Kidney (tissue), 13 donors: ENCODE measurements at regions not wholly inside any gene's neighbourhood (a gene's known extent, or its start where the extent isn't known, plus 50 kb on each side); places are given as distances from the start of the nearest gene placed in this dataset.
"Not testable (repeated sequence)": the region's sequence is repeated elsewhere in the genome, so short reads cannot be mapped to it uniquely, and the experiment has no call there.

Experiments
- DNase-seq, 5 donors: peaks; one replicate each; pipeline ENCODE4 v3.0.0-alpha.2; 2013 to 2020
- FAIRE-seq: peaks from 2 replicates; lab custom pipeline; 2012; peaks lifted over from hg19 to GRCh38; lab: Jason Lieb, UNC
- H3K27ac ChIP-seq, 2 donors: one replicate each; pipeline ENCODE4 v1.7.0; 2013; ENCODE audit warnings: low read depth in 2 of 2, low read length in 2 of 2, inconsistent platforms in 1 of 2
- H3K27me3 ChIP-seq: one replicate; pipeline ENCODE4 v1.7.1; 2013; ENCODE audit warnings: low read length, inconsistent platforms; ENCODE audit not compliant: control insufficient read depth, insufficient read depth
- H3K36me3 ChIP-seq, 3 donors: one replicate each; pipeline versions ENCODE4 v1.7.0 to v1.7.1; 2013; ENCODE audit warnings: low read length in 3 of 3, control low read depth in 1 of 3, inconsistent platforms in 1 of 3; ENCODE audit not compliant: insufficient read depth in 3 of 3, control insufficient read depth in 2 of 3
- H3K4me1 ChIP-seq, 3 donors: one replicate each; pipeline versions ENCODE4 v1.7.0 to v1.7.1; 2013; ENCODE audit warnings: low read length in 3 of 3, inconsistent platforms in 1 of 3, low read depth in 1 of 3; ENCODE audit not compliant: control insufficient read depth in 2 of 3, insufficient read depth in 2 of 3
- H3K4me3 ChIP-seq, 3 donors: one replicate each; pipeline versions ENCODE4 v1.7.0 to v1.8.1; 2013; ENCODE audit warnings: low read length in 3 of 3, control low read depth in 1 of 3, inconsistent platforms in 1 of 3
- H3K9ac ChIP-seq, 3 donors: one replicate each; pipeline versions ENCODE4 v1.7.0 to v1.7.1; 2013; ENCODE audit warnings: low read length in 3 of 3, control low read depth in 1 of 3, inconsistent platforms in 1 of 3
- H3K9me3 ChIP-seq, 3 donors: one replicate each; pipeline versions ENCODE4 v1.7.0 to v1.7.1; 2013; ENCODE audit warnings: low read length in 3 of 3, control low read depth in 1 of 3, inconsistent platforms in 1 of 3; ENCODE audit not compliant: control insufficient read depth in 2 of 3, insufficient read depth in 1 of 3
- CTCF ChIP-seq: IDR thresholded peaks from 3 replicates; pipeline ENCODE4 v1.5.1; 2012; ENCODE audit warnings: mild to moderate bottlenecking, moderate library complexity, borderline replicate concordance; ENCODE audit not compliant: insufficient read depth; ENCODE audit errors: extremely low read depth
- intact Hi-C: fragments of 100-400 bp; cut with DNase I; formaldehyde crosslinking; loops from one replicate; pipeline ENCODE4 v1.11.1; 2022
- donor health status: control.
- donor health status: control.
- donor health status: control.
- donor health status: control.
- donor health status: control.
- donor health status: DM: yes; HTN: yes; CAD: no.
- donor health status: Normal renal cell carcinoma (clear cell type).

DNA sequence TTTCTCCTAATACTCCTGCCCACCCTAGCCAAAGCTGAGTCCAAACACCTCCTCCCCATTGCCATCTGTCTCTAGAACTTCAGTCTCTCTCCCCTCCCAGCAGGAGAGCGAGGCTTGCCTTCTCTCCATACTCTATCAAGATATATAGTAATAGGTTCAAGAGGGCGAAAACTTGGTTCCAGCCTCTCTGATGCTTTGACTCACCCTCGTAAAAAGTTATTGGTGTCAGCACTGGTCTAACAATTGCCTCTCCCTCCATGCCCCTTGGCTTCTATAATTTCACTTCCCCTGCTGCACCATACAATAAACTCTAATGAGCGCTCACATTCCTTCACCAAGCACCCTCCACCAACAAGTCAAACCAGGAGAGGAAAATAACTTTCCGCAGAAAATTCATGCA lies 797.3 kb downstream of the BCL11A start:
- intact Hi-C loops: no loop called here
- H3K4me3 ChIP-seq: no peak overlapping the region
- FAIRE-seq (no peak), DNase-seq (peak in 3 of 5 donors; percentile 60 to 78 (median 64))
- H3K9ac ChIP-seq: no peak overlapping the region
- H3K4me1 ChIP-seq: no peaks in the 10 kb centered on the region
- no peak for TF ChIP-seq CTCF
- no peaks in the 10 kb centered on the region for H3K36me3 ChIP-seq
- no peaks in the 10 kb centered on the region for H3K27me3 ChIP-seq
- H3K9me3 ChIP-seq: no peaks in the 10 kb centered on the region
- H3K27ac ChIP-seq: no peak overlapping the region

GRCh38 chr2:59754011-59754735 lies 799.3 kb downstream of the BCL11A start:
- H3K4me1 ChIP-seq: no peaks in the 10 kb centered on the region
- no peaks in the 10 kb centered on the region for H3K9me3 ChIP-seq
- H3K9ac ChIP-seq: no peak overlapping the region
- intact Hi-C loops: no loop called here
- H3K27ac ChIP-seq: no peak overlapping the region
- DNase-seq (peak in 1 of 5 donors; percentile 11), FAIRE-seq (no peak)
- no peak overlapping the region for H3K4me3 ChIP-seq
- H3K36me3 ChIP-seq: no peaks in the 10 kb centered on the region
- no peak for TF ChIP-seq CTCF
- no peaks in the 10 kb centered on the region for H3K27me3 ChIP-seq

DNA sequence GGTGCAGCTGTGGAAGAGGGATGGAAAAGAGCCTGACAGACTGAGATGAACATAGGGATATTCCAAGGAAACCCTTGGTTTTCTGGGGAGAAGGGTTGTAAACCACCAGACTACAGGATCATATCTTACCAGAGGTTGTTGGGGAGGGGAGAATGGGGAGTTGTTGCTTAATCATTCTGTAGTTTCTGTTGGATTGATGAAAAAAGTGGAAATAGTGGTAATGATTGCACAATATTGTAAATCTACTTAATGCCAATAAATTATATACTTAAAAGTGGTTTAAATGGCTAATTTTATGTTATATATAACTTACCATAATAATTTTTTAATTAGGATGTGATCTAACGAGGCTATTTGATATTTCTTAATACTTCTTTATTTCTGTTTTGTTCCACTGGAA lies 800.9 kb downstream of the BCL11A start:
- Histone ChIP-seq H3K9me3 (no peaks in the 10 kb centered on the region), H3K27ac (no peak overlapping the region), H3K9ac (no peak overlapping the region), H3K4me1 (no peaks in the 10 kb centered on the region), H3K27me3 (no peaks in the 10 kb centered on the region), H3K36me3 (no peaks in the 10 kb centered on the region), H3K4me3 (no peak overlapping the region)
- TF ChIP-seq CTCF: no peak
- intact Hi-C loops: no loop called here
- DNase-seq (no peak), FAIRE-seq (no peak)

GRCh38 chr2:59752071-59752470 lies 801.4 kb downstream of the BCL11A start:
- intact Hi-C loops: no loop called here
- H3K4me1 ChIP-seq: no peaks in the 10 kb centered on the region
- H3K4me3 ChIP-seq: no peak overlapping the region
- no peak for FAIRE-seq
- H3K27me3 ChIP-seq: no peaks in the 10 kb centered on the region
- no peak overlapping the region for H3K9ac ChIP-seq
- H3K9me3 ChIP-seq: no peaks in the 10 kb centered on the region
- no peak for DNase-seq
- no peak overlapping the region for H3K27ac ChIP-seq
- TF ChIP-seq CTCF: no peak
- H3K36me3 ChIP-seq: no peaks in the 10 kb centered on the region

DNA sequence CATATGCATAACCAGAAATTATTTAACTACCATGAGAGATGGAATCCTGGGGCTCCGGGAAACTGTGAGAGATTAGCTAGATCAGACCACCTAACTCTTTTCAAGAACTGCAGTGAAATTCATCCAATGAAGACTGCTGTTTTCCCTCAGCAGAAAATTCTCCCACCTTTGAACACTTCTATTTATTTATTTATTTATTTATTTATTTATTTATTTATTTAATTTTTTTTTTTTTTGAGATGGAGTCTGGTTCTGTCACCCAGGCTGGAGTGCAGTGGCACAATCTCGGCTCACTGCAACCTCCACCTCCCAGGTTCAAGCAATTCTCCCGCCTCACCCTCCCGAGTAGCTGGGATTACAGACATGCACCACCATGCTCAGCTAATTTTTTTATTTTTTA lies 802.2 kb downstream of the BCL11A start:
- H3K4me3 ChIP-seq, FAIRE-seq, H3K4me1 ChIP-seq, DNase-seq, H3K36me3 ChIP-seq, H3K27me3 ChIP-seq, H3K27ac ChIP-seq, H3K9ac ChIP-seq, H3K9me3 ChIP-seq, intact Hi-C loops: not testable (repeated sequence)
